ENCODE measurements at regions not wholly inside any gene's neighbourhood (a gene's known extent, or its start where the extent isn't known, plus 50 kb on each side); places are given as distances from the start of the nearest gene placed in this dataset.

- DNase-seq (ENCODE audit: low read depth in 1 of 2, low spot score in 1 of 2) = no peak
- H3K4me3 ChIP-seq (replicated peaks; ENCODE audit: insufficient read depth, low read length) = no peak overlapping the region
Measured at GRCh38 chr6:122050242-122050755, 349.2 kb upstream of the HSF2 start.

GRCh38 chr6:122052346-122052900 lies 347.0 kb upstream of the HSF2 start:
- Histone ChIP-seq H3K27ac (replicated peaks) (no peak overlapping the region), H3K4me3 (replicated peaks; ENCODE audit: insufficient read depth, low read length) (no peak overlapping the region), H3K27me3 (ENCODE audit: insufficient read depth, poor library complexity, severe bottlenecking) (no peaks in the 10 kb centered on the region)
- DNase-seq (ENCODE audit: low read depth in 1 of 2, low spot score in 1 of 2) = no peak
- no peak for TF ChIP-seq POLR2AphosphoS5 (IDR thresholded peaks at IDR 0.05; ENCODE audit: low read depth)
- no peak for TF ChIP-seq CTCF (IDR thresholded peaks at IDR 0.05; ENCODE audit: insufficient read depth, low read length)
- no peak for TF ChIP-seq GABPA (IDR thresholded peaks at IDR 0.05; ENCODE audit: low read depth)
- TF ChIP-seq SPI1 (IDR thresholded peaks at IDR 0.05; ENCODE audit: borderline replicate concordance, low read depth) = no peak
- no peak for TF ChIP-seq REST (IDR thresholded peaks at IDR 0.05; ENCODE audit: insufficient replicate concordance, low read depth)

More at GRCh38 chr6:122050242-122050755, 349.2 kb upstream of the HSF2 start:
- no peak for TF ChIP-seq GABPA (IDR thresholded peaks at IDR 0.05; ENCODE audit: low read depth)
- no peak for TF ChIP-seq CTCF (IDR thresholded peaks at IDR 0.05; ENCODE audit: insufficient read depth, low read length)
- TF ChIP-seq SPI1 (IDR thresholded peaks at IDR 0.05; ENCODE audit: borderline replicate concordance, low read depth) = no peak
- no peak for TF ChIP-seq REST (IDR thresholded peaks at IDR 0.05; ENCODE audit: insufficient replicate concordance, low read depth)
- no peak for TF ChIP-seq POLR2AphosphoS5 (IDR thresholded peaks at IDR 0.05; ENCODE audit: low read depth)
- Histone ChIP-seq H3K27ac (replicated peaks) (no peak overlapping the region), H3K27me3 (ENCODE audit: insufficient read depth, poor library complexity, severe bottlenecking) (no peaks in the 10 kb centered on the region)

GRCh38 chr6:122059918-122060317 lies 339.5 kb upstream of the HSF2 start:
- DNase-seq (ENCODE audit: low read depth in 1 of 2, low spot score in 1 of 2) = no peak
- TF ChIP-seq POLR2AphosphoS5 (IDR thresholded peaks at IDR 0.05; ENCODE audit: low read depth) (no peak), REST (IDR thresholded peaks at IDR 0.05; ENCODE audit: insufficient replicate concordance, low read depth) (no peak), SPI1 (IDR thresholded peaks at IDR 0.05; ENCODE audit: borderline replicate concordance, low read depth) (no peak), GABPA (IDR thresholded peaks at IDR 0.05; ENCODE audit: low read depth) (no peak), CTCF (IDR thresholded peaks at IDR 0.05; ENCODE audit: insufficient read depth, low read length) (no peak)
- H3K4me3 ChIP-seq (replicated peaks; ENCODE audit: insufficient read depth, low read length) = no peak overlapping the region
- H3K27me3 ChIP-seq (ENCODE audit: insufficient read depth, poor library complexity, severe bottlenecking) = no peaks in the 10 kb centered on the region
- no peak overlapping the region for H3K27ac ChIP-seq (replicated peaks)
